Erythroblast (primary cell): ENCODE measurements at regions not wholly inside any gene's neighbourhood (a gene's known extent, or its start where the extent isn't known, plus 50 kb on each side); places are given as distances from the start of the nearest gene placed in this dataset.

Experiments
- GATA1 ChIP-seq: IDR thresholded peaks from 2 replicates; pipeline ENCODE4 v1.6.1; 2011; ENCODE audit warnings: low read depth, mild to moderate bottlenecking, control low read depth, low read length, moderate library complexity
- POLR2A ChIP-seq: IDR thresholded peaks from 2 replicates; pipeline ENCODE4 v1.6.1; 2011; ENCODE audit warnings: mild to moderate bottlenecking, low read length

DNA sequence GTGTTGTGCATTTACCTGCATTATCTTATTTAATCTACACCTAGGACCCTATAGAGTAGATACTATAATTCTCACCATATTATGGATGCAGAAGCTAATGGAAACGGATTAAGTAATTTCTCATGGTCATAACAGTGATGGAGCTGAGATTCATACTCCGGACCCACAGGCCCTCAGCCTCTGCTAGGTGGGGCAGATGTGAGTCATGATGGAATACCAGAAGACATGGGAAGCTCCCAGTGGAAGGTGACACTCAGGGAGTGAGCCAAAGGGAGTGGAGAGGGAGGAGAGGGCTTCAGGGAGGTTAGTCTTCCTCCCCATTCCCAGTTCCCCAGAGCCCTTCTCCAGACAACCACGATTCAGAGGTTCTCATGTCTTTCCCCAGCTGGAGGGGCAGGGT, 65.2 kb upstream of the GPR6 start:
- TF ChIP-seq POLR2A = no peak
- TF ChIP-seq GATA1 = no peak
